HUES64 (cell line): ENCODE measurements at regions not wholly inside any gene's neighbourhood (a gene's known extent, or its start where the extent isn't known, plus 50 kb on each side); places are given as distances from the start of the nearest gene placed in this dataset.

ENCODE experiments used
- H3K27ac ChIP-seq: 2 replicates; pipeline ENCODE4 v1.7.0; 2013; ENCODE audit warnings: low read depth, low read length, inconsistent platforms
- H3K27me3 ChIP-seq: 2 replicates; pipeline ENCODE4 v1.6.1; 2013; ENCODE audit warnings: mild to moderate bottlenecking, low read length; ENCODE audit not compliant: insufficient read depth
- H3K36me3 ChIP-seq: 2 replicates; pipeline ENCODE4 v1.6.1; 2013; ENCODE audit warnings: mild to moderate bottlenecking, low read length; ENCODE audit not compliant: insufficient read depth
- H3K4me1 ChIP-seq: 2 replicates; pipeline ENCODE4 v1.6.1; 2013; ENCODE audit warnings: mild to moderate bottlenecking, low read length, moderate library complexity; ENCODE audit not compliant: insufficient read depth
- H3K4me3 ChIP-seq: 2 replicates; pipeline ENCODE4 v1.5.1; 2013; ENCODE audit warnings: mild to moderate bottlenecking, low read length, moderate library complexity
- H3K9ac ChIP-seq: 2 replicates; pipeline ENCODE4 v1.6.1; 2013; ENCODE audit warnings: mild to moderate bottlenecking, low read depth, low read length
- H3K9me3 ChIP-seq: 2 replicates; pipeline ENCODE4 v1.6.1; 2013; ENCODE audit warnings: low read depth, low read length; ENCODE audit not compliant: insufficient read depth
- WGBS: fragments of 150-250, 120-280 bp; methylation state at CpG from one replicate; pipeline ENCODE4 v1.1.7; 2013; ENCODE audit warnings: missing lambda C conversion rate; 5-methylcytosine and 5-hydroxymethylcytosine counted together

GRCh38 chr1:57479471-57479870 lies 55.6 kb upstream of the DAB1 start:
- H3K4me1 ChIP-seq = no peaks in the 10 kb centered on the region
- H3K36me3 ChIP-seq = no peaks in the 10 kb centered on the region
- no peaks in the 10 kb centered on the region for H3K9me3 ChIP-seq
- H3K27ac ChIP-seq = no peak overlapping the region
- no peak overlapping the region for H3K4me3 ChIP-seq
- H3K27me3 ChIP-seq = no peaks in the 10 kb centered on the region
- H3K9ac ChIP-seq = no peak overlapping the region

GRCh38 chr1:57475366-57475765 lies 51.5 kb upstream of the DAB1 start:
- Histone ChIP-seq H3K27ac (no peak overlapping the region), H3K4me1 (0 out of 2 replicates have a peak, but pooled peaks cover 5% of the 10 kb centered on the region), H3K9me3 (no peaks in the 10 kb centered on the region), H3K36me3 (no peaks in the 10 kb centered on the region), H3K27me3 (no peaks in the 10 kb centered on the region), H3K4me3 (no peak overlapping the region), H3K9ac (no peak overlapping the region)
- WGBS = 96% methylated on average over 5 of the region's 5 CpGs

GRCh38 chr1:57474137-57474750 lies 50.4 kb upstream of the DAB1 start:
- no peak overlapping the region for H3K4me3 ChIP-seq
- H3K4me1 ChIP-seq = peaks cover 9% of the 10 kb centered on the region; the same call in 1 of the 2 replicates
- no peak overlapping the region for H3K27ac ChIP-seq
- H3K36me3 ChIP-seq = no peaks in the 10 kb centered on the region
- H3K27me3 ChIP-seq = no peaks in the 10 kb centered on the region
- no peaks in the 10 kb centered on the region for H3K9me3 ChIP-seq
- 100% methylated on average over 1 of the region's 4 CpGs for WGBS
- H3K9ac ChIP-seq = no peak overlapping the region
